22Rv1 (cell line): ENCODE measurements at regions not wholly inside any gene's neighbourhood (a gene's known extent, or its start where the extent isn't known, plus 50 kb on each side); places are given as distances from the start of the nearest gene placed in this dataset.

ENCODE experiments used
- ZFX ChIP-seq: fragments of 450-650 bp; IDR thresholded peaks from 2 replicates; pipeline ENCODE4 v1.6.1; 2017; ENCODE audit warnings: antibody characterized with exemption, borderline replicate concordance
- TF ChIP-seq, protein P1 (sequence below): fragments of 450-650 bp; IDR thresholded peaks from 2 replicates; pipeline ENCODE4 v1.5.1; 2017; ENCODE audit warnings: mild to moderate bottlenecking

DNA sequence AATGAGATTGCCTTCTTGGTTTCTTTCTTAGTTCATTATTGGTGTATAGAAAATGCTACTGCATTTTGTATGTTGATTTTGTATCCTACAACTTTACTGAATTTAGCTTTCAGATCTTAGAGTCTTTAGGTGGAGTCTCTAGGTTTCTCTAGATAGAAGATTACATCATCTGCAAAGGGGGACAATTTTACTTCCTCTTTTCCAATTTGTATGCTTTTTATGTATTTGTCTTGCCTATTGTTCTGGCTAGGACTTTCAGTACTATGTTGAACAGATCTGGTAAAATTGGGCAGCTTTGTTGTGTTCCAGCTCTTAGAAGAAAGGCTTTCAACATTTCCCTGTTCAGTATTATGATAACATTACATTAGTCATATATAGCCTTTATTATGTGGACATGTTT lies 101.0 kb upstream of the SPRY2 start:
- TF ChIP-seq, protein P1, sequence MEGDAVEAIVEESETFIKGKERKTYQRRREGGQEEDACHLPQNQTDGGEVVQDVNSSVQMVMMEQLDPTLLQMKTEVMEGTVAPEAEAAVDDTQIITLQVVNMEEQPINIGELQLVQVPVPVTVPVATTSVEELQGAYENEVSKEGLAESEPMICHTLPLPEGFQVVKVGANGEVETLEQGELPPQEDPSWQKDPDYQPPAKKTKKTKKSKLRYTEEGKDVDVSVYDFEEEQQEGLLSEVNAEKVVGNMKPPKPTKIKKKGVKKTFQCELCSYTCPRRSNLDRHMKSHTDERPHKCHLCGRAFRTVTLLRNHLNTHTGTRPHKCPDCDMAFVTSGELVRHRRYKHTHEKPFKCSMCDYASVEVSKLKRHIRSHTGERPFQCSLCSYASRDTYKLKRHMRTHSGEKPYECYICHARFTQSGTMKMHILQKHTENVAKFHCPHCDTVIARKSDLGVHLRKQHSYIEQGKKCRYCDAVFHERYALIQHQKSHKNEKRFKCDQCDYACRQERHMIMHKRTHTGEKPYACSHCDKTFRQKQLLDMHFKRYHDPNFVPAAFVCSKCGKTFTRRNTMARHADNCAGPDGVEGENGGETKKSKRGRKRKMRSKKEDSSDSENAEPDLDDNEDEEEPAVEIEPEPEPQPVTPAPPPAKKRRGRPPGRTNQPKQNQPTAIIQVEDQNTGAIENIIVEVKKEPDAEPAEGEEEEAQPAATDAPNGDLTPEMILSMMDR: no peak
- TF ChIP-seq ZFX: no peak
